Hepatocyte (in vitro differentiated cells): ENCODE measurements at regions not wholly inside any gene's neighbourhood (a gene's known extent, or its start where the extent isn't known, plus 50 kb on each side); places are given as distances from the start of the nearest gene placed in this dataset.

Experiments
- DNase-seq: peaks from one replicate; pipeline ENCODE4 v3.0.0-alpha.2; 2016; ENCODE audit warnings: low spot score
- H2AFZ ChIP-seq: fragments of 200-600 bp; sonication (generic); 2 replicates; pipeline ENCODE4 v1.6.0; 2016; ENCODE audit warnings: antibody characterized with exemption, mild to moderate bottlenecking
- H3K27ac ChIP-seq: fragments of 200-600 bp; sonication (generic); 2 replicates; pipeline ENCODE4 v1.5.1; 2016; ENCODE audit warnings: mild to moderate bottlenecking
- H3K27me3 ChIP-seq: fragments of 200-600 bp; sonication (generic); 2 replicates; pipeline ENCODE4 v1.6.1; 2016
- H3K36me3 ChIP-seq: fragments of 200-600 bp; sonication (generic); replicated peaks from 2 replicates; pipeline ENCODE4 v1.5.1; 2016; ENCODE audit warnings: low read depth; ENCODE audit not compliant: insufficient read depth
- H3K4me1 ChIP-seq: fragments of 200-600 bp; sonication (generic); 2 replicates; pipeline ENCODE4 v1.5.1; 2016; ENCODE audit warnings: mild to moderate bottlenecking, moderate library complexity; ENCODE audit not compliant: insufficient read depth
- H3K4me2 ChIP-seq: fragments of 200-600 bp; sonication (generic); 2 replicates; pipeline ENCODE4 v1.6.0; 2016
- H3K4me3 ChIP-seq: fragments of 200-600 bp; sonication (generic); 2 replicates; pipeline ENCODE4 v1.5.1; 2016; ENCODE audit warnings: mild to moderate bottlenecking
- H3K79me2 ChIP-seq: fragments of 200-600 bp; sonication (generic); 2 replicates; pipeline ENCODE4 v1.6.0; 2017; ENCODE audit warnings: mild to moderate bottlenecking
- H3K9me2 ChIP-seq: fragments of 200-600 bp; sonication (generic); replicated peaks from 2 replicates; pipeline ENCODE4 v1.6.0; 2017; ENCODE audit warnings: mild to moderate bottlenecking; ENCODE audit not compliant: insufficient read depth
- H3K9me3 ChIP-seq: fragments of 200-600 bp; sonication (generic); 2 replicates; pipeline ENCODE4 v1.5.1; 2016; ENCODE audit warnings: low read depth, mild to moderate bottlenecking
- H4K20me1 ChIP-seq: fragments of 200-600 bp; sonication (generic); 2 replicates; pipeline ENCODE4 v1.6.0; 2016; ENCODE audit warnings: mild to moderate bottlenecking; ENCODE audit not compliant: insufficient read depth, poor library complexity, severe bottlenecking
- EZH2 ChIP-seq: fragments of 200-600 bp; sonication (generic); IDR thresholded peaks from 2 replicates; pipeline ENCODE4 v1.6.1; 2016; ENCODE audit warnings: antibody characterized with exemption, mild to moderate bottlenecking, borderline replicate concordance
- EZH2phosphoT487 ChIP-seq: fragments of 200-600 bp; sonication (generic); IDR thresholded peaks from one replicate; pipeline ENCODE4 v1.6.1; 2018; ENCODE audit warnings: antibody characterized with exemption, mild to moderate bottlenecking, low read depth, moderate library complexity; ENCODE audit not compliant: unreplicated experiment, severe bottlenecking
- WGBS: methylation state at CpG from one replicate; pipeline ENCODE4 v1.1.6; 2016; ENCODE audit warnings: low lambda C conversion rate; ENCODE audit errors: missing lambda C conversion rate; 5-methylcytosine and 5-hydroxymethylcytosine counted together
- TF ChIP-seq, protein P1 (sequence below): fragments of 200-600 bp; sonication (generic); IDR thresholded peaks from 2 replicates; pipeline ENCODE4 v1.5.1; 2016; ENCODE audit warnings: antibody characterized with exemption, mild to moderate bottlenecking; ENCODE audit not compliant: poor library complexity

- H3K4me2 ChIP-seq, result no peak overlapping the region
- no peaks in the 10 kb centered on the region for H3K9me2 ChIP-seq
- H3K27ac ChIP-seq, result no peak overlapping the region
- no peak for DNase-seq
- no peak overlapping the region for H3K4me3 ChIP-seq
- no peaks in the 10 kb centered on the region for H3K4me1 ChIP-seq
- H4K20me1 ChIP-seq, result no peaks in the 10 kb centered on the region
- H3K9me3 ChIP-seq, result no peaks in the 10 kb centered on the region
- TF ChIP-seq EZH2 (no peak), EZH2phosphoT487 (no peak)
- TF ChIP-seq, protein P1, sequence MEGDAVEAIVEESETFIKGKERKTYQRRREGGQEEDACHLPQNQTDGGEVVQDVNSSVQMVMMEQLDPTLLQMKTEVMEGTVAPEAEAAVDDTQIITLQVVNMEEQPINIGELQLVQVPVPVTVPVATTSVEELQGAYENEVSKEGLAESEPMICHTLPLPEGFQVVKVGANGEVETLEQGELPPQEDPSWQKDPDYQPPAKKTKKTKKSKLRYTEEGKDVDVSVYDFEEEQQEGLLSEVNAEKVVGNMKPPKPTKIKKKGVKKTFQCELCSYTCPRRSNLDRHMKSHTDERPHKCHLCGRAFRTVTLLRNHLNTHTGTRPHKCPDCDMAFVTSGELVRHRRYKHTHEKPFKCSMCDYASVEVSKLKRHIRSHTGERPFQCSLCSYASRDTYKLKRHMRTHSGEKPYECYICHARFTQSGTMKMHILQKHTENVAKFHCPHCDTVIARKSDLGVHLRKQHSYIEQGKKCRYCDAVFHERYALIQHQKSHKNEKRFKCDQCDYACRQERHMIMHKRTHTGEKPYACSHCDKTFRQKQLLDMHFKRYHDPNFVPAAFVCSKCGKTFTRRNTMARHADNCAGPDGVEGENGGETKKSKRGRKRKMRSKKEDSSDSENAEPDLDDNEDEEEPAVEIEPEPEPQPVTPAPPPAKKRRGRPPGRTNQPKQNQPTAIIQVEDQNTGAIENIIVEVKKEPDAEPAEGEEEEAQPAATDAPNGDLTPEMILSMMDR, result no peak
- H3K36me3 ChIP-seq, result no peaks in the 10 kb centered on the region
- no peak overlapping the region for H2AFZ ChIP-seq
- 79% methylated on average over 5 of the region's 5 CpGs for WGBS
- H3K79me2 ChIP-seq, result no peaks in the 10 kb centered on the region
- H3K27me3 ChIP-seq, result no peaks in the 10 kb centered on the region
These were observed 780.6 kb downstream of the TSN start for GRCh38 chr2:122535960-122536505.

DNA sequence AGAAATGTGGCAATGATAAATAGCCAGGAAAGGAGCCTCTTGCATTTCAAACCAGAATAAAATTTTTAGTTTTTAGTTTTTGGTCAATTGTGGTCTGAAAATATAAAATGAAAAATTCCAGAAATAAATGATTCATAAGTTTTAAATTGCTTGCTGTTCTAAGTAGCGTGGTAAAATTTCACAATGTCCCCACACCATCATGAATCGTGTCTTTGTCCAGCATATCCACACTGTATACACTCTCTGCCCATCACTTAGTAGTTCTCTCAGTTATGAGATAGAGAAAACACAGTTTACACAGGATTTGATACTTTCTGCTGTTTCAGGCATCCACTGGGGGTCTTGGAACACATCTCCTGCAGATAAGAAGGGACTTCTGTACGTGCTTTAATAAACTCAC, 783.9 kb downstream of the TSN start:
- 87% methylated on average over 3 of the region's 3 CpGs for WGBS
- no peaks in the 10 kb centered on the region for H3K9me3 ChIP-seq
- H3K79me2 ChIP-seq, result no peaks in the 10 kb centered on the region
- H2AFZ ChIP-seq, result no peak overlapping the region
- no peaks in the 10 kb centered on the region for H3K9me2 ChIP-seq
- H3K4me1 ChIP-seq, result no peaks in the 10 kb centered on the region
- H4K20me1 ChIP-seq, result no peaks in the 10 kb centered on the region
- TF ChIP-seq EZH2 (no peak), EZH2phosphoT487 (no peak)
- TF ChIP-seq, protein P1, result no peak
- no peaks in the 10 kb centered on the region for H3K36me3 ChIP-seq
- no peak overlapping the region for H3K4me2 ChIP-seq
- H3K27me3 ChIP-seq, result no peaks in the 10 kb centered on the region
- no peak for DNase-seq
- H3K27ac ChIP-seq, result no peak overlapping the region
- H3K4me3 ChIP-seq, result no peak overlapping the region

- TF ChIP-seq, protein P1, result no peak
- TF ChIP-seq EZH2 (no peak), EZH2phosphoT487 (no peak)
These were observed 784.5 kb downstream of the TSN start for GRCh38 chr2:122539920-122540319.

DNA sequence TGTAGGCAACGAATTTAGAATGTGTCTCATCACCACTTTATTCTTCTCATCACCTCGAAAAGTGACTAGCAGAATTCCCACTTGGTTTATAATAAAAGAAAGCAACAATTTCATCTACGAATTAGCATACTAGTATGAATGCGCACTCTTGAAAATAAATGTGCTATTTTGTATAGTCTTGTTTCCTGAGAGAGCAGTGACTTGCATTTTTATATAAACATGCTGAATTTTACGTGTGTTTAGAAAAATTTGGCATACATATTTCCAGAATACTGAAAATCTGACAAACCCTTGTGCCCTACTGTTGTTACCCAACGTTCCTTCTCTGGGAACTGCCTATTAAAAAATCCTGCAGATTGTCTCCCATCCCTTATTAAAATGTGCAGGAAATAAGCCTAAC, 786.8 kb downstream of the TSN start:
- no peaks in the 10 kb centered on the region for H4K20me1 ChIP-seq
- no peaks in the 10 kb centered on the region for H3K4me1 ChIP-seq
- H3K36me3 ChIP-seq, result no peaks in the 10 kb centered on the region
- no peak overlapping the region for H3K27ac ChIP-seq
- H3K4me2 ChIP-seq, result no peak overlapping the region
- no peaks in the 10 kb centered on the region for H3K9me2 ChIP-seq
- no peak for DNase-seq
- no peak overlapping the region for H2AFZ ChIP-seq
- no peaks in the 10 kb centered on the region for H3K27me3 ChIP-seq
- no peak overlapping the region for H3K4me3 ChIP-seq
- no peaks in the 10 kb centered on the region for H3K9me3 ChIP-seq
- 82% methylated on average over 6 of the region's 6 CpGs for WGBS
- no peaks in the 10 kb centered on the region for H3K79me2 ChIP-seq
- no peak for TF ChIP-seq EZH2
- TF ChIP-seq, protein P1, result no peak

More at GRCh38 chr2:122539920-122540319, 784.5 kb downstream of the TSN start:
- Histone ChIP-seq H3K4me2 (no peak overlapping the region), H4K20me1 (no peaks in the 10 kb centered on the region), H3K9me2 (no peaks in the 10 kb centered on the region), H3K9me3 (no peaks in the 10 kb centered on the region), H3K79me2 (no peaks in the 10 kb centered on the region), H3K27ac (no peak overlapping the region), H3K4me3 (no peak overlapping the region), H3K36me3 (no peaks in the 10 kb centered on the region), H3K27me3 (no peaks in the 10 kb centered on the region), H2AFZ (no peak overlapping the region), H3K4me1 (no peaks in the 10 kb centered on the region)
- 65% methylated on average over 3 of the region's 3 CpGs for WGBS
- no peak for DNase-seq
